RKO (cell line): ENCODE measurements at regions not wholly inside any gene's neighbourhood (a gene's known extent, or its start where the extent isn't known, plus 50 kb on each side); places are given as distances from the start of the nearest gene placed in this dataset.
A peak's percentile ranks its signal among the peaks of the same experiment; 100 is the strongest.

Experiments used
- DNase-seq: peaks from one replicate; pipeline ENCODE4 v3.0.0-alpha.2; 2016; ENCODE audit warnings: low spot score

DNA sequence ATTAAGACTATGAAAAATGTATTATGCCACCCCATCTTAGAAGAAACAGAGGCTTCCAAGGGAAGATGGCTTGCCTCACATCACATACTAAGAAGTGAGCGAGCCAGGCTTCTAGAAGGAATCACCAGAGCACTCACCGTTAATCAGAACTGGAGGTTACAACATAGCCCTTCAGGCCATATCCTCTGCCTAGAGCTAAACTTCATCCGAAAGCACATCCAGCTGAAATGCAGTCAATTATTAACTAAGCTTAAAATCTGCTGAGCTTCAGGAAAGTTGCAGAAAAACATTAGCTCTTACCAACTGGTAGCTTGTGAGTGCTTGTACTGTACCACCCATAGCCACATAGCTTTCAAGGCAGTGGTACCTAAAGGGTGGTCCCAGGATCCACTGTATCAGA, 483.2 kb downstream of the TBL1XR1 start:
- DNase-seq: no peak

GRCh38 chr3:176712191-176712590, 485.1 kb downstream of the TBL1XR1 start:
- DNase-seq: no peak

DNA sequence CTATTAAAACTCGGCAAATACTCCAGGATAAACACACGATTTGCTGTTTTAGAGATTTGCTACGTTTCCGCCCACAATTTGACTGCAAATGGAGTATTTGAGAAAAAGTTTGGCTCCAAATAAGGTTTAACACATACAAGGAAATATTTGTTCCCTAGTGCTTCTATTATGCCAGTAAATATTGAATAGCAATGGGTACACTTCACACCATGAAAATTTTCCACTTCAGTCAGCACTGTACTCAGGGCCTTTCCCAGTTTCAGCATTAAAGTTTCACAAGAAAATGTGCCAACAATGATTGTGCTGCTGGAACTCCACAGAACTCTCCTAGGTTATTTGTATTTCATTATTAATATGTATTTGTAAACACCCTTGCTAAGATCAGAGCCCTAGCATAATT, 498.0 kb downstream of the TBL1XR1 start:
- no peak for DNase-seq

- no peak for DNase-seq
Observed at GRCh38 chr3:176697284-176697889, 499.9 kb downstream of the TBL1XR1 start.

DNA sequence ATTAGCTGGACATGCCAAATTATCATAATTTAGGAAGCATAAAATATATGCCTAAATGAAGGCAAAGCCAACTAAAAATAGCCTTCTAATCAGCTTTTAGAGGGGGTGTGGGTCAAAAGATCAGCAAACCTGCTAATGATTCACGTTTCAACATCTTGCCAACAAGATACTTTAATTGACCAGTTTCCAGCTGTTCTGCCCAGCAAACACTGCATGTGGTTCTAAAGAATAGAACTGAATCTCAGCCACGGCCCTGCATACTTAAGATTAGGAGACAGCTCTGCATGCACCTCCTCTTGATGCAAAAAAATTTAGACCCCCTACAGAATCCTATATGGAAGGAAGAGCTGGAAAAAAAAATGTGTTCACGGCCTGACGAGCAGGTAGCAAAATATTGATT, 500.5 kb downstream of the TBL1XR1 start:
- DNase-seq: no peak

DNA sequence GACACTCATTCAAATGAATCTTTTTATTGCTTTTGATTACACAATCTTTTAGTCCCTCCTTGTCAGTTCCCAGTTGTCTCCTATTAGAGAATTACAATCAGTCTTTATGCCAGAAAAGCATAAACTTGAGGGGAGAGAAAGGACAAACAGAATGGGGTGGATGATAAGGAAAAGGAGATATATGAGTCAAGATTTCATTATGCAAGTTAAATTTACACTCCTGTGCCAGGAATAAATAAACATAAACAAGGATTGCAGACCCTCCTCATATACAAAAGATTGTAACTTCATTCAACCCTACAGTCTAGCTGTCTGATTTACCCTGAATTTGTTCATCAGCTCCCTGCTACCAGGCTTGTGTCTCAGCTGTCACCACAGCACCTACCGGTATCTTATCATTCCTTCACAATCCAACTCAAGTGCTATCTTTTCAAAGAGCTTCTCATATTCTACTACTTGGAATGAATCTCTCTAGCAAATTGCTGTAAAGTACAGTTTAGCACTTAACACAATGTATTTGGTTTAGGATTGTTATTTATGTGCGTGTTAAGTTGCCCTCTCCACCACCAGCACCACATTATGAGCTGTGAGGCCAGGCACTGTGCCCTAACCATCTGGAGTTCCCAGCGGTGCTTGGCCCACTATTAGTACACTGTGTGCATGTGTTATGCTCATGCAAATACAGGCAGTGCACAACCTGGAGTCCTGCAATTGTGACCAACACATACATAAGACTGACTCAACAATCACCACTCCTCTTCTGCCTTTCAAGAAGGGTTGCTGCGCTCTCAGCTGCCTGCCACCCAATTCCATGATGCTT, 504.1 kb downstream of the TBL1XR1 start:
- DNase-seq: no peak

GRCh38 chr3:176692199-176692965, 504.9 kb downstream of the TBL1XR1 start:
- no peak for DNase-seq

DNA sequence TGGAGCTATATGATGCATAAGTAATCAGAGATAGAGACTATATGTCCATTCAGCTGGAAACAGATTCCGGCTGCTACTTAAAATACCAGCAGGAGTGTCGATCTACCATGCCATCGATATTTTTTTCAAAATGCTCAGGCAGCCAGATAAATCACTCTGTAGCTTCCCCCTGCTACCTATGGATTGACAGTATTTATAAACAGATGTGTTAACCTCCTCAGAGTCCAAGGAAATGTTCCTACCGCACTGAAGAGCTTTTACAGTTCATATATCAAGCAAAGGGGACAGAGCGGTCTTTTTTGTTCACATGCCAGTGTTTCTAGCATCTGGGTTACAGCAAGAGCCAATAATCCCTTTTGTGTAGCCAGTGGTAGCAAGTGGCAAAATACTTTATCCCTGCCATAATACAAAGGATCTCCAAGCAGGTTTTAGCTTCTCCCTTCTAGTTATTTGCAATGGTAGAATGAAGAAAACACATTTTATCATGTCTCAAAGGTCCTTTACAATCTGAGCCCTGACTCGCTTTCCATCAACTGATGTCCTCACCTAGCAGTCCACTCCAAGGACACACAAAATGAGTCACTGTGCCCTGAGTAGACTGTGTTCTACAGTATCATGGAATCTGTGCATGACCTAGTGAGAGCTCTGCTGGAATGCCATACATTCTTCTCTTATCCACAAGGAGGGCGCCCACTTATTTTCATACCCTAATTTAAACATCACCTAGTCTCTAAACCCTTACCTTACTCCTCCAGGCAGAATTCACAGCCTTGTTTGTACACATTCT, 507.0 kb downstream of the TBL1XR1 start:
- DNase-seq: no peak

- DNase-seq: no peak
Observed at GRCh38 chr3:176687754-176688153, 509.5 kb downstream of the TBL1XR1 start.

GRCh38 chr3:176683382-176683781, 513.9 kb downstream of the TBL1XR1 start:
- DNase-seq: no peak

DNA sequence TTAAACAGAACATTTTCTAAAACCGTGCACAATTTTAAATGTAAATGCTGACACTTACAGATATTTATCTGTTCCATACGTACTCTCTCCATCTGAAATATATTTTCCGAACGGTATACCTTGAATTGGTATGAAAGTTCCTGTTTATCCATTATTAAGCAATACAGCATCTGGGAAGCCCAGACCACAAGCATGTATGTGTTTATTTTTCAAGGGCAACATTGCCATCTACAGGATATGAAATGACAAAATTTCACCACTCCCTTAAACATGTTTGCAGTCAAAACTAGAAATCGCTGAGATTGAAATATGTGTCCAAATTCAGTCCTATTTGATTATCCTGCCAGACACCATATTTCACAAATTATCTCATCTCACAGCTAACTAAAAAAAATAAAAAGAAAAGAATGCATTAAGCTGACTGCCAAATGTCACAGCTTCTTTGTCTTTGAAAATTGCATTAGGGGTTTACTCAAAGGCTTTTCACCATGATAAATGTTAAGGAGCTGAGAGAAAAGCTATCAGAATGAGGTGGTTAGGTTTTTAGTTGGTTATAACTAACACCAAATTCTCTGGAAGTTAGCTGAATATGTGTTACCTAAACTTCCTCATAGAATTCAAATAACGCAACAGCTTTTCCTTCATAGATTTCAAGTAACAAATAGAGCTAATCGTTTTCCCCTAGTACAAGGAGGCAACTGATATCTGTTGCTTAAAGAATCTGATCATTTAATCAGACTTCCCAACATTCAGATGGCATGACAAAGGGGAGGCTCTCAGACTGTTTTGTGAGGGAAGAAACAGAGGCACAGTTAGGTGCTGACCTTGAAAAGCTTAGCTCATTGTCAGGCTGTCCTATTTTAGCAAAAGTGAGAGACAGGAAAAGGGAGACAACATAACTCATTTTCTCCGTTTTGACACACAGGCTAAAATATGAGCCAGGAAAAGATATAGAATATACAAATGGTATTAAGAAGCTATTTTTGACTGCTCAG, 533.1 kb downstream of the TBL1XR1 start:
- peak; percentile 64 for DNase-seq

DNA sequence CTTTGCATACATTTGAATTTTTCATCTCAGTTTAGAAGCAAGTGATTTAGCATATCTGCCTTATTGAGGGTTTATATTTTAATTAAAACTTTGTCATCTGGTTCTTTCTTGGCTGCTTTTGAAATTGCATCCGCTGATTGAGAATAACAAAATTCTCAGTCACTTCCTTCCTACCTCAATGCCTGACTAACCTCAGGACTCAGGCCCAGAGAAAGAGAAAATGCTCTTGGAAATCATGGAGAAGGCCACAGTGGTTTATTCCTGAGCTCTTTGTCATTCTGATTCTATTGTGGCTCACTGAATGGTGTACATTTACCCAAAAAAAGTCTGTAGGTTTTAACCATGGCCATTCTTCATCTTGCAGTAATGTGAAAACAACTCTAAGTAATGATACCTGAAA, 533.9 kb downstream of the TBL1XR1 start:
- DNase-seq: no peak

DNA sequence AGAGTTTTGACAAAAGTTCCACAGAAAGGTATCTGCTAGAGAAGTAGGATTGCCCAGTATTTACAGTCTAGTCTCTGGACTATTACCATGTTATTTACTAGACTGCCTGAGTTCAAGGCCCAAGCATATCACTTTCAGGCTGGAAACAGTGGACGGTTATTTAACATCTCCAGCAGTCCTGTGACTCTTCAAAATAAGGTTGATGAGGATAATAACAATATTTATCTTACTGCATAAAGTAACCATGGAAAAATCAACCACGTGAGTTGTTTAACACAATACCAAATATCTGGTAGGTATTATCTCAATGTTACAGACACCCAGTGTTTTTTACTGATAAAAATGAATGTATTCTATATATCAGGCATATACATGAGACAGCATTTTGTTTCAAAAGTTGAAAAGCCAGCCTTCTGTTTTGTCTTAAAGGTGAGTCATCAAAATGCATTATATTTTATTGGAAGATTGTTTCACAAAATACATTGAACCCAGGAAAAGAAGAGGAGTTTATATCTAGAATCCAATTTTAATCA, 535.8 kb downstream of the TBL1XR1 start:
- DNase-seq: no peak

DNA sequence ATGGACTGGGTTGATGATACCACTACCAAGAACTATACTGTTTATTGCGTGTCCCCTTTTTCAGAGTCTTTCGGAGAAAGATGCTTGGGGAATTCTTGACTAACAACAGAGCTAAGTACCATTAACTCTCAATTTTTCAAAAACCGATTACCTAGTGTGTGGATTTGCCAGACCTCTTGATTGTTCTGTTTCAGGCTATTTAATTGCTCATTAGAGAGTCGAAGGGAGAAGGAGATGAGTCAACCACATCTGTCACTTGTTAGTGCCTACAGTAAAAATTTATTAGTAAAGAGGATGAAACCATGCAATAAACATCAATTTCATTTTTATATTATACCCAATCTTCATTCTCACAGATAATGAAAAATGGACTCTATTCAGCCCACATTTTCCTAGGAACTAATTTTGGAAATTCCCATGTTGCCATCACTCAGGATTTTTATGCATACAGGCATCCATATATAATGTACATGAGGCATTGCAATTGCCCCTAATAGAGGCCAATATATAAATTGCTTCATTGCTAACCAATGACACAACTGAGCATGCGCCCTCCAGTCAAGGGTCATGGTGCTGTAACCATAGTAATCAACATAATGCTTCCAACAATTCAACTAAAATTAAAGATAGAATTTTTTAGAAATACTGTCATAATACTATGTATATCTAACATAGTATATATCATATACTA, 541.7 kb downstream of the TBL1XR1 start:
- no peak for DNase-seq

DNA sequence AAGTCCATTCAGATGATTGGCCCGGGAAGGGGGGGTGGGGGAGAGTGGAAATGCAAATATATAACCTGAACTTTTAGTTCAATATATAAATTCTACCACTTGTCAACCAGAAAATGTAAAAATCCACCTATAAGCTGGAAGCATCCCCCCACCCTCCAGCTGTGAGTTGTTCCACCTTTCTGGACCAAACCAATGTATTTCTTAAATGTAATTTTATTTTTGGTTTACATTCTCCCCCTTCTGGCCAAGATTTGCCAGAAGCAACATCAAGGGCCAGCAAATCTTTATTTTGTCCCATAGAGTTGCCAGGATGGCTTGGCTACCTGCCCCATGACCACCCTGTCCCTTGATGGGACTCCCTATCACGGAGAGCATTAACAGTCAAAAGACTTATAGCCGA, 545.7 kb downstream of the TBL1XR1 start:
- no peak for DNase-seq

DNA sequence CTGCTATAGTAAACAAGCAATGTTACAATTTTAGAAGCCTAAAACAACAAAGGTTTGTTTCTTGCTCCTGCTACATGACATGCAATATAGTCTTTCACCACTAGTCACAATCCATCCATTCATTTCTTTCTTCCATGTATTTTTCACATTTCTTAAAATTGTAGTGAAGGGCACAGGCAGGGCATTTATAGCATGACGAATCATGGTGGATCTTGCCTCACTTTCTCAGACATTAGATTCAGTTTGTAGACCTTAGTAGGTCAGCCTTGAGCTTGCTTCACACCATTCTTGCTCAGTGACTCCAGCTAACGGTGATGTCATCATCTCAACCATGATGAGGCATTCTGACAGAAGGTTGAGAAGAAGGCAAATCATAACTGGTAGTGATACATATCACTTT, 546.8 kb downstream of the TBL1XR1 start:
- peak; percentile 72 for DNase-seq

DNA sequence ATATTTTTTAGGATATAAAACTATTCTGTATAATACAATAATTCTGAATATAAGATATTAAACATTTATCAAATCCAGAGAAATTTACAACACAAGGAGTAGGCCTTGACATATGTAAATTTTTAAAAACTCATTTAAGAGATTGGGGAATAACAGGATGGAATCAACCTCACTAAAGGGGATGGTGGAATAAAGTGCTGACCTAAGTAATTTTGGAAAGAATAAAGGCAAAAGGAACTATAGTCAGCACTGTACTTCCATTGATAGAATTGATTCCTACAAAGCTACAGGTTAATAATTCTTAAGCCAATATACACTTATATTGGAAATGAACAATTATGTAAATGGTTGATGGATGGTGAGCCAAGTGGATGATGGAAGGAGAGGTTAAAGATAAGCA, 549.3 kb downstream of the TBL1XR1 start:
- DNase-seq: no peak

- DNase-seq: no peak
Observed at GRCh38 chr3:176633511-176633910, 563.8 kb downstream of the TBL1XR1 start.

DNA sequence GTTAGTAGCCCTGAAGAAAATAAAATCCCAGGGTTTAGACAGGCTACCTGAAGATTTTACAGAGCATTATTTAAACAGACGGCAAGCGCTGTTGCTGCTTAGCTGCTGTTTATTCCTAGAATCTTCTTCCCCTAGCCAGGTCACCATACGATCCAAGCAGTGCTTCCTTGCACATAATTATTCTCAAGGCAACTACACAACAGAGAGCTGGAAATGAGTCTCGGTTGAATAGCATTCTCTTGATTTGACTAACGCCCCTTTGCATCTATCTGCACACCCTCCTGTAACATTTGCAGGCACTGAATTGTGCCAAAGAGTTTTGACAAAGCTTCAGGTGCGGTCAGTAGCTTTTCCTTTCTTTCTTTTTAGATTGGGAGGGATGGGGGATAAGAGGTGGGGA, 564.4 kb downstream of the TBL1XR1 start:
- DNase-seq: no peak

GRCh38 chr3:176631165-176631564, 566.1 kb downstream of the TBL1XR1 start:
- no peak for DNase-seq
